Lower leg skin (tissue), 3 donors: ENCODE measurements at regions not wholly inside any gene's neighbourhood (a gene's known extent, or its start where the extent isn't known, plus 50 kb on each side); places are given as distances from the start of the nearest gene placed in this dataset.

Experiments used
- POLR2A ChIP-seq, 2 donors: fragments of 450-650 bp; IDR thresholded peaks; one replicate each; pipeline ENCODE4 v1.6.1; 2016 to 2017; ENCODE audit warnings: antibody characterized with exemption in 2 of 2, mild to moderate bottlenecking in 1 of 2, moderate library complexity in 1 of 2
- TF ChIP-seq, protein P1 (sequence below), 3 donors: fragments of 450-650 bp; IDR thresholded peaks; one replicate each; pipeline ENCODE4 v1.5.1; 2016; ENCODE audit warnings: antibody characterized with exemption in 3 of 3, mild to moderate bottlenecking in 3 of 3, moderate library complexity in 2 of 3

DNA sequence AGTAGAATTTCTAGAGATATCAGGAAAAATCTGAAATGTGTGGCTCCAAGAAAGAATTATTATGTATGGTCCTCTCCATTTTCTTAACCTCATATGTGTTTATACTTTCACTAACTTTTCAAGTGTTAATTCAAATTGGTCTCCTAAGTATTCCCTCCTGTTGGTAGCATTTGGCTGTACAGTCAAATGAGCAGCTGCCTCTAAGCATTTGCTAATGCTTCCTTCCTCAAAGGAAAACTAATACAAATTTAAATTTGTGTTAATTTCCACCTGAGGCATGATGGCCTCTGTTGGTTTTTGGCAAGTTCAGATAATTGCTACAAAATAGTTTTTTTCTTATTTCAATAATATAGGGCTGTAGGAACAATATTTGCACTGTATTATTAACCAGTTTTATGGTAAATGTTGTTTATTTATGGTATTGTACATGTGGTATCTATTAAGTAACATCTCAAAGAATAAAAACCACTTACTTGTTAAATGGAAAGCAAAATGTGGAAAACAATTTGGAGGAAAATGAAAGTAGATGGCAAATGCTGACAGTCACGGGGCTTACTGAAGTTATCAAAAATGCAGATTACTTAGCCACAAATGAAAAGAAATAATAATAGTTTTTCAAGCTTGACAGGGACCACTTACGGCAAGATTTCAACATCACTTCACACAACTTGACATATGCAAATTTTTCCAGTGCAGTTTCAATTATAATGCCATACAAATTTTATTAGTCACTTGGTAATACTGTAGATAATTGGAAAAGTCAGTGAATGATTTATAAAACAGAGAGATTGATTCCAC, 299.3 kb upstream of the MEOX2 start:
- TF ChIP-seq, protein P1, sequence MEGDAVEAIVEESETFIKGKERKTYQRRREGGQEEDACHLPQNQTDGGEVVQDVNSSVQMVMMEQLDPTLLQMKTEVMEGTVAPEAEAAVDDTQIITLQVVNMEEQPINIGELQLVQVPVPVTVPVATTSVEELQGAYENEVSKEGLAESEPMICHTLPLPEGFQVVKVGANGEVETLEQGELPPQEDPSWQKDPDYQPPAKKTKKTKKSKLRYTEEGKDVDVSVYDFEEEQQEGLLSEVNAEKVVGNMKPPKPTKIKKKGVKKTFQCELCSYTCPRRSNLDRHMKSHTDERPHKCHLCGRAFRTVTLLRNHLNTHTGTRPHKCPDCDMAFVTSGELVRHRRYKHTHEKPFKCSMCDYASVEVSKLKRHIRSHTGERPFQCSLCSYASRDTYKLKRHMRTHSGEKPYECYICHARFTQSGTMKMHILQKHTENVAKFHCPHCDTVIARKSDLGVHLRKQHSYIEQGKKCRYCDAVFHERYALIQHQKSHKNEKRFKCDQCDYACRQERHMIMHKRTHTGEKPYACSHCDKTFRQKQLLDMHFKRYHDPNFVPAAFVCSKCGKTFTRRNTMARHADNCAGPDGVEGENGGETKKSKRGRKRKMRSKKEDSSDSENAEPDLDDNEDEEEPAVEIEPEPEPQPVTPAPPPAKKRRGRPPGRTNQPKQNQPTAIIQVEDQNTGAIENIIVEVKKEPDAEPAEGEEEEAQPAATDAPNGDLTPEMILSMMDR (IDR thresholded peaks at IDR 0.05): no peak
- TF ChIP-seq POLR2A (IDR thresholded peaks at IDR 0.05): no peak
